ENCODE measurements at regions not wholly inside any gene's neighbourhood (a gene's known extent, or its start where the extent isn't known, plus 50 kb on each side); places are given as distances from the start of the nearest gene placed in this dataset.
"Not testable (repeated sequence)": the region's sequence is repeated elsewhere in the genome, so short reads cannot be mapped to it uniquely, and the experiment has no call there.

DNA sequence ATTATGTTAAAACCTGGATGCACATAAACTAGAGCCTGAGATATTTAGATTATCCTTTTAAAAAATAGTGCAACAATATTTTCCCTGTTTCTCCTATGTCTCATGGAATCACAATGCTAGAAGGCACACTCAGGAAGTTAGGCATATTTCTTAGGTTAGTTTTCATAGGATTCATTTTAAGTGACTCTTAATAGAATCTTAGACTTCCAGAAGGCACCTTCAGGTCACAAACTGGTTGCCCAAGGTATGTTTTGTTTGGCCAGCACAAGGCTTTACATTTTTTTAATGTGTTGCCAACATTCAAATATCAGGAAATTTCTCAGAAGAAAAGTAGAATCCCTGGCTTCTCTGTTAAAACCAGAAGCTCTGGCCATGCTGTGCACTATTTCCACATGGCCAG is 129.3 kb downstream of the LNPK start:
- DNase-seq = no peak

DNA sequence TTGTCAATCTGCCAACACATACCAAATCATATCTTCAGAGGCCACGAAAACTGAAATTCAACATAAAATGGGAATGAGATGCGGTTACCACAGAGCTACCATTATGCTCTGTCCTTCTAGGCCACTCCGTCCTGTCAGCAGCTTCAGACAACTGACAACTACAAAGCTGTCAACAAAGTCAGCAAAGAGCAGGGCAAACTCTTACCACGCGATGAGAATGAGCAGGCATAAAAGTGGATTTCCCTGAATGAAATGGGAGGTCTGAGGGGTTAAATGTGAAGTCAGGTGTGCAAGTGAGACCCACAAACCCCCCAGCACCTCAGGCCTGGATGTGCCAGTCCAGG is 130.1 kb downstream of the LNPK start:
- DNase-seq = no peak

DNA sequence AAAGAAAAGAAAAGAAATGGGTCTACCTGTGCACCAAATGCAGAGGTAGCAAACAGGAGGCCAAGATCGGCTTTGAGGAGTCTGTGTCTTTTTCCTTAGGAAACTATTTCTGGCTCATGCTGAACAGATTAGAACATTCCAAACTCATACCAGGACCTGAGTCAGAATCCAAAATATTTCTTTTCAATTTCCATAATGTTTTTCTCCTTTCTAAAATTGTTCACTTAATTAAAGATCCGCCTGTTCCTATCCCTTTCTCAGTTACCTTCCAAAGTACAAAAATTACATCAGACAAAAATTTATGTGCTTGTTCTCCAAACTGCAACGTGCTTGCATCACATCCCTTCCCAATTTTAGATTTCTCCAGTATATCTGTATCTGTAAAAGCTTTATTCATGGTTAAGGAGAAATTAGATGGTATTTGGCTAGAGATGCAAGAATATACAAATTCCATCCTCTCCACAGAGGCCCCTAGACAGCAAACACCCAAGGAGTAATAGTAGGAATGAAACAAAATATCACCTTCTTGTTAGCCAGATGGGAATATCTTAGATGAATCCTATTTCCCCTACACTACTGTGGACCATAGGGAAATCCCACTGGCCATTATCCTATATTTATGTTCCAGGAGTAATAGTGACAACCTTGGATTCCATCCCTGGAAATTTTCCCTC is 130.6 kb downstream of the LNPK start:
- DNase-seq = no peak

DNA sequence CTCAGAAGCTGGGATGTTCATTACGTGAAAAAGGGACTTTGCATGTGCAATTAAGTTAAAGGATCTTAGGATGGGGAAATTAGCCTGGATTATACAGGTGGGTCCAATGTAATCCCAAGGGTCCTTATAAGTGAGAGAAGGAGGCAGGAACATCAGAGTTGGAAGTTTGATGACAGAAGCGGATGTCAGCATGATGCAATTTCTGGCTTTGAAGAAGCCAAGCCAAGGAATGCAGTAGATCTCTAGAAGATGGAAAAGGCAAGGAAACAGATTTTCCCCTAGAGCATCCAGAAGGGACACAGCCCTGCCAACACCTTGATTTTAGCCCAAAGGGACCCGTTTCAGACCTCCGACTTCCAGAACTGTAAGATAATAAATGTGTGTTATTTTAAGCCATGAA is 136.4 kb downstream of the LNPK start:
- no peak for DNase-seq

DNA sequence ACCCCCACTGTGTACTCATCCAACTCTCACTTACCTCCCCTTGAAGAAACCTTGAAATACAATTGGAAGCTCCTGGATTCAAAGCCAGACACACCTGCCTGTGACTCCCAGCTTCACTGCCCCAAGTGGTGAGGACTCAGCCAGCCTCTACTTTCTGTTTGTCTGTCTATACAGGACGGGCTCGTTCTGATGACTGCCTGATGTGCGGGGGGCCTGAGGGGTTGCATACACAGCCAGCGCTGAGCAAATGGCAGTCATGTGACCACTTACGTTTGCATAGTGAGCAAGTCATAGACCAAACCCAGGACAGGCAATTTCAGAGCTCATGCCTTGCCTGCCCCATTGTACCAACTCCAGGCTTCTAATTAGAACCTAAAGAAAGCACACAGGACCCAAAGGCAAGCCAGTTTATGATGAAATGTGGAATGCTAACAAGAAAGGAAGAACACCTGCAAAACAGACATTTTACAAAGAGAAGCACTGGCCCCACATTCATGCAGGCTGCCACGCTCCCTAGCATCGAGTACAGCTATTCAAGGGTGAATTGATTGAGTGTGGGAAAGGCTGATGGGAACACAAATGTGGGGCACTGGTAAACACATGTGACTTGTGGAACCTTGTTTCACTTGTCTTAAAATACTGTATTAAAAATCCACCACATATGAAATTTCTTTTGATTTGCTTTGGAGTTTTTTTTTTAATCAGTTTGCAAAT is 137.8 kb downstream of the LNPK start:
- no peak for DNase-seq

DNA sequence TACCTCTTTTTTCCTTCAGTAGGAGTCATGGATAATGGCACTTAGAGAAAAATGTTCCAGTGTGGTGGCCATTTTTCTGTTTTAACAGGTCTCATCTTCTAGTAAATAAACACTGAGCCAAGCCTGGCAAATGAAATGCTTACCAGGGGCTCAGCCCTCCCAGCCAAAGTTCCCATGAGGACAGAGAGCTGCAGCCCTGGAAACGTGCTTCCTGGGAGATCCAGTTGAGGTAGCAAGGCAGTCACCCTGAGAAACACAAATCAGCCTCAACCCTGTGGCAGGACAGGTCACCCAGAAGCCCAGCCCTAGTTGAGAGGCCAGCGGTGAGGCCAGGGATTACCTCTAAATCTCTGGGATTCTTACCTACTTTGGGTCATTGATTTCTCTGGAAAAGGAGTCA is 140.1 kb downstream of the LNPK start:
- no peak for DNase-seq

DNA sequence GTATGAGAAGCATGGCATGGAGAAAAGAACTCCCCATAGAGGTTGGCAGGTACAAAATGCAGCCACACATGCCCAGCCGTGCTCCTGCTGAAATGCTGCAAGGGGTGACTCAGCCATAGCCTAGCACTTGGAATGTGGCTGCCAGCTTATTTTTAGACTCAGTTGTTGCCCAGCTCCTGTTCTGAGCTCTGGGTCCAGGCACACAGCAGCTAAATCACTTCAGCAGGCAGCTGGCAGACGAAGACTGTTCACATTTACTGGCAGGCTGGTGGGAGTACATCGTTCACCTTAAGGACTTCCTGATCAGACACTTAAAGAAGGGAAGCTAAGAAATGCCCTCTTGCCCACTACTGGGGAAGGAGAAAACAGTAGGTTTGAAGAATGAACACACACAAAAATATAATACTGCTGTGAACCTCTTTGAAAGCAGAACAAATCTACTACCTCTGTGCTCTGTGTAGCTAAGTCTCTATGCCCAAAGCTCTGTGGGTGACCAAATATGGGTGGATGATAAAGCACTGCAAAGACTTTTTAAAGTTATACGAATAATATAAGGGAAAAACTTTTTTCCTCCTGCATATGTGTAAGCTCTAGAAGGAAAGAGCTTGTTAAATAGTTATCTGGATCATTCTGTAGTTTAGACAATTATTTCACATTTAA is 146.1 kb downstream of the LNPK start:
- no peak for DNase-seq

DNA sequence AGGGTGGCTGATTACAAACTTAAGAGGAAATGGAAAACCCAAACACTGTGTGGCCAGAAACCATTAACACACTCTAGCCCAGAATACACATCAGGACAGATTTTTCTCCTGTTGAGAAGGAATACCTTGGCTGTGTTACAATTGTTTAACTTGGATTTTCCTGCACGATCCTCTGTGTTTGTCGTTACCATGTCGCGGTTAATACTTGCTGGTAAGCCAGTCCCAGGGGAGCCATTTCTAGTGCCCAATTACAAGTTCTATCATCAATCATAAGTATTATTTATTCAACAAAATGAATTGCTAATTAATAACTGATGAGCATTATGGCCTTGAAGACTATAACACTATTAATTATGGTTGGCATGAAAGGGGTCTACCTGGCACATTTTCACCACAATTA is 146.8 kb downstream of the LNPK start:
- DNase-seq = no peak

DNA sequence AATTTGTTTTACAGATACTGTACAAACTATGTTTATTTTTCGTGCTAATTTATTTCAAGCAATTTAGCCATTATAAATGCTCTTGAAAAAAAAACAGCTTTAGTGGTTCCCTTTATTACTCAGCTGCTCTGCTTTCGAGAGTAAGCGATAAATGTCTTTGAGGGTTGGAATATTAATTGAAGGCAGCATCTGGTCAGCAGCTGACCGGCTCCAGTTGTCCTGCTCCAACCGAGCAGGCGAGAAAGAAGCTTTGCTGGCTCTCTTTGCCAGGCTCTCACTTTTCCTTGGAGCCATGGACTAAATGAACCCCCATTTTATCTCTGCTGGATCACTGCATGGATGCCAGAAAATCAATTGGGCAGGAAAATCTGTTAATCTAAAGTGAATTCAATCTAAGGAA is 147.4 kb downstream of the LNPK start:
- DNase-seq = no peak

DNA sequence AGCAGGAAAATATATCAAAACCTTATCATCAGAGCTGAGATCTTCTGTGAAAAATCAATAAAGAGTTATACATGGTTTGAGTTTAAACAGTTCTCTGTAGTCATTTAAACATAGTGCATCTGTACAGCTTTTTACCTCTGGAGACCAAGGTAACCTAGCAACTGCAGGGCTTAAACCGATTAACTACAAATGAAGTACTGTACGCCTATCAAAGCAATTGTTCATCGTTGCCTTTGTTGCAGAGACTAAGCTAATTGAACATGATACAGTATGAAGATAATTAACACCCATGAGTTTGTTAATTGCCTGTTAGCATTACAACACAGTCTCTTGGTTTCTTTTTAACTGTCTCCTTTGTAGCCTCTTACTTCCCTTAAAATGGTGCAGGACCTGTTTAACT is 147.9 kb downstream of the LNPK start:
- no peak for DNase-seq

DNA sequence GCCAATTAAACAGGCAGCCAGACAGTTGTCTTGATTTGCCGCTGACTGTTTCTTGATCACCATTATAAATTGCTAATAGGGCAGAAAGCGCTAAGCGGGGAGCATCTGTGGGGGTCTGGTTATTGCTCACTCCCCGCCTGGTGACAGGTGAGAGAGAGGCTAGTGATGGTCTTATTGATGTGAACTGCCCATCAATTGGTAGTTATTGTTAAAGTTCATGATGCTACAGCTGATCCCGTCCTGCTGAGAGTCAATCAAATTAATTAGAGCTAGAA is 148.5 kb downstream of the LNPK start:
- no peak for DNase-seq

DNA sequence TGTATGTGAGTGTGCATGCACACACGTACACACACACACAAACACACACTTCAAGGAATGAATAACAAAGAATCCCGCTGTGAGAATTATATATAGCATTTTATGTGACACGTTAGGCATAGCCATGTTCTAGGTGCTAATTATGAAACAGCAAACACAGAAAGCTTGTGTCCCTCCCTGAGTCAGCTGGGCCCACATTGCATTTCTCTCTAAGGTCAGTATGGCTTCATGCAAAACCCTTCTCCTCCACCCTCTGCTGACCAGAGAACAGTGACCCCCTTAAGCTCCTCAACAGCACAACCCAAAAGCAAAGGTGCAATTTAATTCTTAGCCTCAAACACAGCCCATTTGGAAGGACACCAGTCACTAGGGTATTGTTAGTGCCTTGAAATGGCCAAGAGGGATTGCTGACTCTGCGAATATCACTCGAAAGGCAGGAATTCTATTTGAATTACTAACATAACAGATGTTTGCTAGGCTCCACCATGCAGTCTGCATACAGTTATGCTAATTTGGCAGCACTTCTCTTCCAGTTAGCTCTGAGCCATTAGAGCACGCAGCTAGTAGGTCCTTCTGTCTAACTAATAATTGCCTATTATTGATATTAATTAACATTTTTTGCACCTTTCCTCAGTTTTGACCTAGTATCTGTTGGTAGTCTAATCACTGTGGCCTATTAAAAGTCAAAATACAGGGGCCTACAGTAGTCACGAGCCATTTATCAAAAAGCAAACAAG is 149.0 kb downstream of the LNPK start:
- no peak for DNase-seq

DNA sequence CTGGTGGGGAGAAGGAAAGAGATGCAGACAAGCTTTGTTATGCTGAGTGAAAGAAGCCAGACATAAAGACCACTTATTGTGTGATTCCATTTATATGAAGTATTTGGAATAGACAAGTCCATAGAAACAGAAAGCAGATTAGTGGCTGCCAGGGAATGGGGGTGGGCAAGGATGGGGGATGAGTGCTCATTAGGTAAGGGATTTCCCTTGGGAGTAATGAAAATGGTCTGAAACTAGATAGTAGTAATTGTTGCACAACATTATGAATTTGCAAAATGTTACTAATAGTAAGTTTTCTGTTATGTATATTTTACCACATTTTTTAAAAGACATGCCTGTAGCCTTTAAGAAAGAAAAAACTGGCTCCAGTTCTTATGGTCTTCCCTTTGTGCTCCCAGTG is 154.9 kb downstream of the LNPK start:
- no peak for DNase-seq

DNA sequence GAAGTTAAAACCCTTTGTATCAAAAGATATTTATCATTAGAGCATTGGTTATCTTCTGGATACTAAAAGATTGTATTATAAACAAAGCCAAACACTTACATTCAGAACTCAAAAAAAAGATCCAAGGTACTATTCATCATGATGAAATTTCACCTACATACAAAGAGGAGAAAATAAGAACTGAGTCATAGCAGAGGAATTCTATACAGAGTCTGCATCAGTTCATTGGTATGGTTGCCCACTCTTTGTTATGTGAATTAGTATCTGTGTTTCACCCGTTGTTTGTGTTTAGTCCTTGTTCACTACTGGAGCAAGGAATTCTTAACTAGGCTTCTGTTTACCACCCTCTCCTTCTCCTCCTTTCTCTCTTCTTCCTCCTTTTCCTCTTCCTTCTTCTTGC is 157.9 kb downstream of the LNPK start:
- DNase-seq = no peak

DNA sequence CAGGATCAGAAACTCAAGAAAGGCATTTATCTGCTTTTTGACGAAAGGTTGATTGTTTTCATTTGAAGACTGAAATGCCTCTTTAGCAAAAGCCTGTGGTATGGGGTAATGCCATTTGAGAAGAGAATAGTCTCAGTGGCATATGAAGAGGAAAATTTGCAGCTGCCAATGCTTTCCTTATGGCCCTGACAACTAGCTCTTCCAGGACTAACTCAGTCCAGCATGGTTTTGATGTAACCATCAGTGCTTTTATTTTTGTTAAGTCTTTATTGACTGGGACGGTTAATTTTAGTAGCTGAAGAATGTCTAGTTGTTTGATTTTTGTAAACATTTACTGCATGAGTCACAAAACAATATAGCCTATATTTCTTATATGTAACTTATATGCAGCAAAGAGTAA is 158.4 kb downstream of the LNPK start:
- DNase-seq = no peak

DNA sequence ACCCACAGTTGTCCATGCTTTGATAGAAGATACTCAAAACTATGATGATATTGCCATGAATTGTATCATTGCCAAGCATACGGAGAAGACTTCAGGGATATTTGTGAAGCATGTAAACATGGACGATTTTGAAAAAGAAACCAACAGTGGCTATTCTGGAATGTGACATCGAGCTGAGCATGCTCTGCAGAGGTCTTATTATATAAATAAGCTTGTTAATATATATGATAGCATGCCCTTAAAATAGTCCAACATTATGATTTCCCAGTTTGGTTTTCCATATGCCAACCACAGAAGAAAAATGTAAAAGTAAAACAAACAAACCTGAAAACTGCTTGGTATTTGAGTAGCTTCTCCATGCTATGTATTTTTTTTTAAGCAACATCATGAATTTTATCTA is 159.1 kb downstream of the LNPK start:
- no peak for DNase-seq

DNA sequence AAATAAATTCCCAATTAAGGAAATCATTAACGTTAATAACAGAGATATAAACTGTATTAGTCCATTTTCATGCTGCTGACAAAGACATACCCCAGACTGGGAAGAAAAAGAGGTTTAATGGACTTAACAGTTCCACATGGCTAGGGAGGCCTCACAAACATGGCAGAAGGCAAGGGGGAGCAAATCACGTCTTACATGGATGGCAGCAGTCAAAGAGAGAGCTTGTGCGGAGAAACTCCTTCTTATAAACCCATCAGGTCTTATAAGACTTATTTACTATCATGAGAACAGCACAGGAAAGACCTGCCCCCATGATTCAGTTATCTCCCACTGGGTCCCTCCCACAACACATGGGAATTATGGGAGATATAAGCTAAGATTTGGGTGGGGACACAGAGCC is 161.3 kb downstream of the LNPK start:
- not testable (repeated sequence) for DNase-seq

DNA sequence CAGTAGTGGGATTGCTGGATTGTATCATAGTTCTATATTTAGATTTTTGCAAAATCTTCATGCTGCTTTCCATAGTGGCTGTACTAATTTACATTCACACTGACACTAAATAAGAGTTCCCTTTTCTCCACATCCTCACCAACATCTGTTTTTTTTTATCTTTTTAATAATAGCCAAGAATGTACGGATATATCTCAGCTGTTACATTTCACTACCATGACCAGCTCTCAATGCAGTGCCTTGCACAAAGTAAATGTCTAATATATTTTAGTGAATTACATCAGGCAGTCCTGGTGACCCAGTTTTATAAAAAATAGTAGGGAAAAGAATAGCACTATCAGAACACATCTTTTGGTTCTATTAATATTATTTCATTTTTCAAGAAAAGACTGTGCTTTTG is 161.8 kb downstream of the LNPK start:
- no peak for DNase-seq

DNA sequence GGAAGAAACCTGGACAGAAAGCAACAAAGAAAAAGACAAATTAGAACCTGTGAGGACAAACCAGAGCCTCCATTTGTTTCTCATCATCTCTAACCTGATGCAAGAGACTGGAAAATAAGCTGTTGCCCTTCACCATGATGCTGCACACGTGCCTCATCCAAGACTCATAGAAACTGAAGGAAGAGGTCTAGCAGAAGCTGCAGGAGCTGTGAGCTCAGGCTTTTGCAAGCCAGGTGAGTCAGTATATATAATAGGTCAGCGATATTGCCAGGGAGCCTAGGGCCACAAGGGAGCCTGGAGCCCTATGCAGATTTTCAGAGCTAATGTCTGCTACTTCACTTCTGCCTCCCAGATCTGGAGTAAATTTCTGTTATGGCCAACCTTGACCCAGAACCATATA is 163.1 kb downstream of the LNPK start:
- DNase-seq = no peak

DNA sequence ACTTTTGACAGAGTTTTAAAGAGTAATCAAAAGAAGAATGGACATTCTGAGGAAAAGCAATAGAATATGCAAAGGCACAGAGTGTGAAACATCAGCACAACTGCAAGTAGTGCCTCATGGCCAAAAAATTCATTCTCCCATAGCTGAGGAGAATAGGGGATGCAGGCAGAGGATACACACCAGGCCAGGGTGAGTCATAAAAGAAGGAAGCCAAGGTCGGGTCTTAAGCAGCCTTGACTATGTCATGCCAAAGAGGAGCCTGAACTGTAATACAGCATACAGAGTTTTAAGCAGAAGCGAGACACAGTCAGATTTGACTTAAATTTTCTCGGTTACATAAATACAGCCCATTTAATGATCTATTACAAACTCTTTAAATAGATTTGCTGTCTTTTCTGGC is 165.0 kb downstream of the LNPK start:
- DNase-seq = no peak

DNA sequence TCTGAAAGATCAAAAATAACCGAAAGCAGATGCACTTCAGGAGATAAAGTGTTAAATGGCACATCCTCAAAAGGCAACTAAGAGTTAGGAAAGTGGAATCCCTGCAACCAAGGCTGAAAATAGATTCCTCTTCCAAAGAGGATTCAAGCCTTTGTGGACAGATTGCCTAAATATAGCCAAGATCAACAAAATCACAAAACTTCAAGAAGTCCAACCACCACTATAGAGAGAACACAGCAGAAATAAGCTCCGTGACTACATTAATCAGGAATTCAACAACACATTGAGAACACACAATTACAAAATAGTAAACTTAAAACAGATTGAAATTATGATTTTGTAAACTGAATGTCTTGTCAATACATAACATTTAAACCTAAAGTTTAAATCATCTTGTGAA is 165.7 kb downstream of the LNPK start:
- DNase-seq = no peak

DNA sequence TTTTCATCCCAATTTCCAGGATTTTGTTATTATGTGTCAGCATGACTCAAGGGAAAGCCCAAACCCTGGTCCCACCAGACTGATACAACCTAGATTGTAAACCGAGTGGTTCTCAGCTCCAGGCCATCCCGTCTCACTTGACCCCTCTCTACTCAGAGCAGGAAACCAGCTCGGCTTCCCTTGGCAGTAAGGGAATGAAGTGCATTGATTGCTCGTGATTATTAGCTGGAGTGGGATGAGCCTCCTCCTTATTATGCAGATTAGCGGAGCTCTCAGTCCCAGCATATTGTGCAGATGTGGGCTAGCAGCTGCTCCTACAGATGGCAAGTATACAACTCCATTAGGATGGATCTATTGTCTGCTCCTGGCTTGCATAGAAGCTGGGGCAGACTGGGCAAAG is 167.6 kb downstream of the LNPK start:
- no peak for DNase-seq

DNA sequence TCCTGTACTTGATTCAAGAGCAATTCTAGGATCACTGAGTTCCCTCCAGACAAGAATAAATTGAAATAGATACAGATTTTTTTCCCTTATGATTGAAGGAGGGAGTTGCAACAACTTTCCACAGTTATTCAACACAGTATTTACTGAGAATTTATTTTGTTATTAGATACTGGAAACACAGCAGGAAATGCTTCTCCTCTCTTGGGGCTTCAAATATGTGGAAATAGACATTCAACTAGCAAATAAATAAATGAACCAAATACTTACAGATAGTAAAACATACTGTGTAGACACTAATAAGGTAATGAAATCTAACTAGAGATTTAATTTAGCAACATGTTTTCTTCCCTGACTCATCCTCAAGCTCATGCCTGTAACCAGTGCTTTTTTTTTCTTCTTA is 169.2 kb downstream of the LNPK start:
- DNase-seq = no peak

DNA sequence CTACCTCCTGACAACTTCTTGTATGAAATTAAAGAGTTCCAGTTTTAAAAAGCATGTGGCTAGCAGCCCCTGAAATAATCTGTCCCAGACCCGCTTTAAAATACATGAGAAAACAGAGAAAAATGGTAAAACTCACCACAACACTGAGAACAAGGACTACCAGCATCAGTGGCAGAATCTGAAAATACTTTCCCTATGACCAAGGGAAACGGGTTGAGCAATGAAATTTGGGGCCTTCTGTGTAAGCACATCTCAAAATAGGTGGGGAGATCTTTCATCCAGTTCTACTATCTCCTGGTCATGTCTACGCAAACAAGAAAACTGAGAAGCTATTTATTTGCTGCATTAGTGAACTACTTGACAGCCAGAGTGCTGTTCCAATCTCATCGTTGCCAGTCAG is 172.3 kb downstream of the LNPK start:
- no peak for DNase-seq

All from cerebellar nuclear complex (tissue), 1 donor.